HepG2 (cell line): ENCODE measurements at regions not wholly inside any gene's neighbourhood (a gene's known extent, or its start where the extent isn't known, plus 50 kb on each side); places are given as distances from the start of the nearest gene placed in this dataset.

Source experiments
- ATAC-seq: fragments of 200-7000 bp; cut with Tn5 transposase; 3 replicates; pipeline ENCODE4 v1.9.1; 2020; ENCODE audit warnings: mild to moderate bottlenecking, moderate library complexity
- BruUV-seq: library from RNA; stranded (reverse); fragments of 400-500 nt; replicated peaks from 2 replicates; lab custom pipeline; 2021; lab: Mats Ljungman, UMichigan
- CTCF ChIA-PET: fragments of 300-600 bp; formaldehyde crosslinking; extraction: SDS; loops from one replicate; lab custom pipeline; 2021; ENCODE audit warnings: low total read pairs, inconsistent platforms, low intra/inter-chr PET ratio; lab: Yijun Ruan, JAX
- POLR2A ChIA-PET: fragments of 350-600 bp; sonication (Branson Sonifier 250); formaldehyde crosslinking; loops from one replicate; lab custom pipeline; 2020; ENCODE audit warnings: antibody characterized with exemption, inconsistent platforms; lab: Yijun Ruan, JAX
- DNase-seq: peaks from one replicate; pipeline ENCODE4 v3.0.0-alpha.2; 2015; ENCODE audit warnings: low spot score
- FAIRE-seq: peaks from 3 replicates; lab custom pipeline; 2011; peaks lifted over from hg19 to GRCh38; lab: Jason Lieb, UNC
- H2AFZ ChIP-seq: one replicate; pipeline ENCODE4 v1.6.1; 2011; ENCODE audit warnings: low read length, inconsistent platforms
- H3K27ac ChIP-seq: fragments of 300-600 bp; 3 replicates; pipeline ENCODE4 v1.8.0; 2011; ENCODE audit warnings: mixed run types, mild to moderate bottlenecking, mixed read lengths, low read length, inconsistent platforms; ENCODE audit not compliant: insufficient read depth; ENCODE audit errors: extremely low read length
- H3K27me3 ChIP-seq, 2 experiments: fragments of 200-600 bp in 1 of 2; 2 replicates in 1 of 2; 3 replicates in 1 of 2; pipeline versions ENCODE4 v1.6.0 to v1.8.0; 2011; ENCODE audit warnings: low read length in 2 of 2, mild to moderate bottlenecking in 2 of 2, moderate library complexity in 2 of 2, inconsistent platforms in 1 of 2; ENCODE audit not compliant: insufficient read depth in 2 of 2, control insufficient read depth in 1 of 2
- H3K36me3 ChIP-seq, 2 experiments: fragments of 200-600 bp in 1 of 2; replicated peaks in 1 of 2; 2 replicates in 1 of 2; 3 replicates in 1 of 2; pipeline versions ENCODE4 v1.5.1 to v1.8.0; 2011; ENCODE audit warnings: low read length in 2 of 2, inconsistent platforms in 1 of 2; ENCODE audit not compliant: insufficient read depth in 2 of 2, control insufficient read depth in 1 of 2
- H3K4me1 ChIP-seq: 2 replicates; pipeline ENCODE4 v1.5.1; 2012; ENCODE audit warnings: low read length, inconsistent platforms; ENCODE audit not compliant: insufficient read depth
- H3K4me2 ChIP-seq: 2 replicates; pipeline ENCODE4 v1.6.0; 2011; ENCODE audit warnings: low read depth, low read length, inconsistent platforms
- H3K4me3 ChIP-seq, 3 experiments: fragments of 200-600 bp in 1 of 3; sonication (generic), shearing (Covaris generic) in 1 of 3; replicated peaks in 1 of 3; 2 replicates each; pipeline ENCODE4 v1.5.1; 2011 to 2016; ENCODE audit warnings: low read length in 3 of 3, inconsistent platforms in 2 of 3, low read depth in 2 of 3, mild to moderate bottlenecking in 2 of 3, control low read depth in 1 of 3, mixed read lengths in 1 of 3; ENCODE audit not compliant: insufficient read depth in 1 of 3
- H3K79me2 ChIP-seq: one replicate; pipeline ENCODE4 v1.6.1; 2011; ENCODE audit warnings: low read length, inconsistent platforms; ENCODE audit not compliant: insufficient read depth
- H3K9ac ChIP-seq: 2 replicates; pipeline ENCODE4 v1.6.0; 2011; ENCODE audit warnings: mild to moderate bottlenecking, low read depth, low read length, inconsistent platforms; ENCODE audit not compliant: insufficient read depth
- H3K9me3 ChIP-seq: 2 replicates; pipeline ENCODE4 v1.5.1; 2012; ENCODE audit warnings: mild to moderate bottlenecking, low read length
- H4K20me1 ChIP-seq: 2 replicates; pipeline ENCODE4 v1.6.0; 2011; ENCODE audit warnings: inconsistent platforms, mild to moderate bottlenecking, low read length, moderate library complexity; ENCODE audit not compliant: insufficient read depth
- AKAP8 ChIP-seq: sonication (generic); formaldehyde crosslinking; IDR thresholded peaks from 2 replicates; pipeline ENCODE4 v1.5.1; 2020; ENCODE audit warnings: mild to moderate bottlenecking, missing genetic modification reagents
- CBFB ChIP-seq: sonication (generic); formaldehyde crosslinking; IDR thresholded peaks from 2 replicates; pipeline ENCODE4 v1.4.0; 2020; ENCODE audit warnings: missing genetic modification reagents
- EED ChIP-seq: sonication (generic); formaldehyde crosslinking; IDR thresholded peaks from 2 replicates; pipeline ENCODE4 v1.5.0; 2020; ENCODE audit warnings: mild to moderate bottlenecking, missing genetic modification reagents
- KLF6 ChIP-seq: IDR thresholded peaks from 2 replicates; pipeline ENCODE4 v1.8.0; 2016; ENCODE audit warnings: missing biosample characterization, missing genetic modification reagents
- MEIS1 ChIP-seq: sonication (generic); formaldehyde crosslinking; IDR thresholded peaks from 2 replicates; pipeline ENCODE4 v1.9.0; 2021; ENCODE audit warnings: mild to moderate bottlenecking, missing genetic modification reagents, moderate library complexity, borderline replicate concordance
- PLRG1 ChIP-seq: fragments of 450-650 bp; conservative IDR thresholded peaks from 2 replicates; pipeline ENCODE4 v1.6.1; 2016
- SMARCE1 ChIP-seq: fragments of 450-650 bp; IDR thresholded peaks from 2 replicates; pipeline ENCODE4 v1.6.1; 2017; ENCODE audit warnings: borderline replicate concordance
- TCF12 ChIP-seq, 2 experiments: fragments of 450-650 bp in 1 of 2; sonication (generic) in 1 of 2; formaldehyde crosslinking in 1 of 2; IDR thresholded peaks; 2 replicates each; pipeline versions ENCODE4 v1.6.1 to v1.8.0; 2017 to 2022; ENCODE audit warnings: antibody characterized with exemption in 1 of 2, mild to moderate bottlenecking in 1 of 2, missing genetic modification reagents in 1 of 2, moderate library complexity in 1 of 2
- TOE1 ChIP-seq: sonication (generic); formaldehyde crosslinking; IDR thresholded peaks from 2 replicates; pipeline ENCODE4 v1.4.0; 2020; ENCODE audit warnings: mild to moderate bottlenecking, missing genetic modification reagents
- ZFP37 ChIP-seq: sonication (generic); formaldehyde crosslinking; IDR thresholded peaks from 2 replicates; pipeline ENCODE4 v1.4.0; 2020; ENCODE audit warnings: missing genetic modification reagents, borderline replicate concordance
- ZNF17 ChIP-seq: sonication (generic); formaldehyde crosslinking; IDR thresholded peaks from 2 replicates; pipeline ENCODE4 v1.5.0; 2020; ENCODE audit warnings: mild to moderate bottlenecking, missing genetic modification reagents
- ZNF329 ChIP-seq: sonication (generic); formaldehyde crosslinking; IDR thresholded peaks from 2 replicates; pipeline ENCODE4 v1.9.0; 2021; ENCODE audit warnings: low read depth, mild to moderate bottlenecking, missing genetic modification reagents
- ZNF547 ChIP-seq: sonication (generic); formaldehyde crosslinking; IDR thresholded peaks from 2 replicates; pipeline ENCODE4 v1.5.1; 2020; ENCODE audit warnings: mild to moderate bottlenecking, missing genetic modification reagents
- ZNF619 ChIP-seq: sonication (generic); formaldehyde crosslinking; IDR thresholded peaks from 2 replicates; pipeline ENCODE4 v1.4.0; 2020; ENCODE audit warnings: mild to moderate bottlenecking, missing genetic modification reagents
- WGBS: methylation state at CpG from one replicate; pipeline ENCODE4 v1.1.6; 2017; ENCODE audit warnings: low lambda C conversion rate; 5-methylcytosine and 5-hydroxymethylcytosine counted together
- in situ Hi-C: cut with HindIII; loops from 2 replicates; pipeline ENCODE4 v1.10.0; 2017; ENCODE audit warnings: low pct_unique_long_range_greater_than_20kb; ENCODE audit not compliant: extremely low pct_ligation_motif_present
- intact Hi-C: fragments of 100-400 bp; cut with micrococcal nuclease; formaldehyde crosslinking; loops from one replicate; pipeline ENCODE4 v1.10.0; 2022; ENCODE audit not compliant: unreplicated experiment
- TF ChIP-seq, protein P1 (sequence below): sonication (generic); formaldehyde crosslinking; IDR thresholded peaks from 2 replicates; pipeline ENCODE4 v1.5.1; 2020; ENCODE audit warnings: mild to moderate bottlenecking, missing genetic modification reagents, moderate library complexity
- TF ChIP-seq, protein P2 (sequence below): sonication (generic); formaldehyde crosslinking; conservative IDR thresholded peaks from 2 replicates; pipeline ENCODE4 v1.4.0; 2020; ENCODE audit warnings: missing genetic modification reagents

DNA sequence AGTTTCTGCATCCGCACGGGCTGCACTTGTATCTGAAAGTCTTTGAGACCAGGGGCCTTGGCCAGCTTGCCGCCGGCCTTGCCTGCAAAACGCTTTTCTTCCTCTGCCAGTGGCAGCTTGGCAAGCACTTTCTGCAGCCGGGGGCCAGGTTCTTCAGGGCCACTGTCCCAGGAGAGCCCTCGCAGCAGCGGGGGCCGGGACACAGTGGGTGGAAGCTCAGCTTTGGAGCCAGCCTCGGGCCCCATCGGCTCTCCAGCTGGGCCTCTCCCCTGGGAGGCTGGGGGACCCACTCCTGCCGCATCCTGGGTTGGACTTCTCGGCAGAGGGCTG, 57.5 kb upstream of the LYVE1 start:
- peaks cover 11 to 29% of the 10 kb centered on the region in 2 experiments for H3K27me3 ChIP-seq
- H3K4me3 ChIP-seq: no peak overlapping the region
- H3K4me1 ChIP-seq: no peaks in the 10 kb centered on the region
- 75% methylated on average over 5 of the region's 13 CpGs for WGBS
- no peak overlapping the region for H3K27ac ChIP-seq
- ChIA-PET CTCF (no interaction called here), POLR2A (no interaction called here)
- TF ChIP-seq CBFB (CRISPR knock-in tag) (no peak), ZFP37 (CRISPR knock-in tag) (no peak), ZNF17 (no peak), AKAP8 (CRISPR knock-in tag) (no peak), PLRG1 (no peak), SMARCE1 (no peak), ZNF619 (CRISPR knock-in tag) (no peak)
- TF ChIP-seq, protein P1, sequence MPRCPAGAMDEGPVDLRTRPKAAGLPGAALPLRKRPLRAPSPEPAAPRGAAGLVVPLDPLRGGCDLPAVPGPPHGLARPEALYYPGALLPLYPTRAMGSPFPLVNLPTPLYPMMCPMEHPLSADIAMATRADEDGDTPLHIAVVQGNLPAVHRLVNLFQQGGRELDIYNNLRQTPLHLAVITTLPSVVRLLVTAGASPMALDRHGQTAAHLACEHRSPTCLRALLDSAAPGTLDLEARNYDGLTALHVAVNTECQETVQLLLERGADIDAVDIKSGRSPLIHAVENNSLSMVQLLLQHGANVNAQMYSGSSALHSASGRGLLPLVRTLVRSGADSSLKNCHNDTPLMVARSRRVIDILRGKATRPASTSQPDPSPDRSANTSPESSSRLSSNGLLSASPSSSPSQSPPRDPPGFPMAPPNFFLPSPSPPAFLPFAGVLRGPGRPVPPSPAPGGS (CRISPR knock-in tag): no peak
- DNase-seq (no peak), FAIRE-seq (no peak), ATAC-seq (no peak)
- no peaks in the 10 kb centered on the region for H4K20me1 ChIP-seq
- no peak overlapping the region for H3K4me2 ChIP-seq
- no peaks in the 10 kb centered on the region for H3K9me3 ChIP-seq
- H2AFZ ChIP-seq: no peak overlapping the region
- intact Hi-C loops: no loop called here
- H3K9ac ChIP-seq: no peak overlapping the region
- no TSS peak for BruUV-seq
- in situ Hi-C loops: loop anchor here (10.0 kb wide), 1 partner anchor 221 kb away; no protein-coding TSS in a partner anchor
- no peaks in the 10 kb centered on the region for H3K79me2 ChIP-seq
- no peaks in the 10 kb centered on the region for H3K36me3 ChIP-seq

DNA sequence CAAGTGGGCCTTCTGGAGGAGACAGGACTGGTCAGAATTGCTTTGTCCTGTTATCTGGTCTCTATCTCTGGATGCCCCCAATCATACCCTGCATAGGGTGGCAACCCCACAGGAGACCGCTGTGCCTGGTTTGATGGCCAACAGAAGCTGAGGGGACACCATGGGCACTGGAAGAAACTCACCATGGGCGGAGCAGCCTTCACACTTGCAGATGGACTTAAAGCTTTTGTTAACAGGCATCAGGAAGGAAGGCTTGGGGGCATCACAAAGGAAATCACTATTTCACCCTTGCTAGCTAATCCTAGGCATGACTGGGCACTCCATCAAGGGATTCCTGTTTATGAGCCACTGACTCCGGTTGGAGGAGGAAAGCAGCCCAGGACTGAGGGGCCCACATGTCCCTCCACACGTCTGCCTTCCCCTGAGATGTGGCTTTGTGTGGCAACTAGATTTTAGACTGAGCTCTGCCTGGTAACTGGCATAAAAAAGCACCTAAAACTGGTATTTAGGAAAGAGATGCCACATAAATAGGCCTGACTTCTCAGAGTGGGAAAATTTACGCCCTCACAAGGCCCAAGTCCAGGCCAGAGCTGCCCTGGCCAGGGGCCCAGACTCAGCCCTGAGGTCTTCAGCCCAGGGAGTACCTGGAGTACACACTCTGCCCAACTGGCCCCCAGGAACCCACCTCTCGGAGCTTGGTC, 57.0 kb upstream of the LYVE1 start:
- Histone ChIP-seq H3K27ac (no peak overlapping the region), H3K79me2 (no peaks in the 10 kb centered on the region), H3K9ac (no peak overlapping the region), H3K4me2 (no peak overlapping the region), H3K9me3 (no peaks in the 10 kb centered on the region), H3K27me3 (peaks cover 11 to 29% of the 10 kb centered on the region in 2 experiments), H3K4me3 (no peak overlapping the region), H3K4me1 (no peaks in the 10 kb centered on the region), H3K36me3 (no peaks in the 10 kb centered on the region), H4K20me1 (no peaks in the 10 kb centered on the region), H2AFZ (no peak overlapping the region)
- CTCF ChIA-PET: interaction anchor here (2.0 kb wide), 1 partner anchor 110 kb away, joined by 21 read pairs; no protein-coding TSS in a partner anchor
- no peak for FAIRE-seq
- intact Hi-C loops (no loop called here), in situ Hi-C loops (loop anchor here (10.0 kb wide), 1 partner anchor 221 kb away; no protein-coding TSS in a partner anchor)
- POLR2A ChIA-PET: no interaction called here
- DNase-seq: no peak
- no peak for ATAC-seq
- 58% methylated on average over 4 of the region's 6 CpGs for WGBS
- no TSS peak for BruUV-seq
- TF ChIP-seq KLF6 (CRISPR knock-in tag): no peak
- TF ChIP-seq, protein P2, sequence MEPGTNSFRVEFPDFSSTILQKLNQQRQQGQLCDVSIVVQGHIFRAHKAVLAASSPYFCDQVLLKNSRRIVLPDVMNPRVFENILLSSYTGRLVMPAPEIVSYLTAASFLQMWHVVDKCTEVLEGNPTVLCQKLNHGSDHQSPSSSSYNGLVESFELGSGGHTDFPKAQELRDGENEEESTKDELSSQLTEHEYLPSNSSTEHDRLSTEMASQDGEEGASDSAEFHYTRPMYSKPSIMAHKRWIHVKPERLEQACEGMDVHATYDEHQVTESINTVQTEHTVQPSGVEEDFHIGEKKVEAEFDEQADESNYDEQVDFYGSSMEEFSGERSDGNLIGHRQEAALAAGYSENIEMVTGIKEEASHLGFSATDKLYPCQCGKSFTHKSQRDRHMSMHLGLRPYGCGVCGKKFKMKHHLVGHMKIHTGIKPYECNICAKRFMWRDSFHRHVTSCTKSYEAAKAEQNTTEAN (CRISPR knock-in tag): no peak
- TF ChIP-seq MEIS1 (CRISPR knock-in tag): no peak
- no peak for TF ChIP-seq ZNF547 (CRISPR knock-in tag)
- TF ChIP-seq EED: no peak
- TF ChIP-seq TCF12 (IDR thresholded peaks at IDR 0.05): no peak
- TF ChIP-seq TCF12 (CRISPR knock-in tag; IDR thresholded peaks at IDR 0.05): no peak
- TF ChIP-seq TOE1 (CRISPR knock-in tag): no peak
- TF ChIP-seq ZNF329 (CRISPR knock-in tag): no peak
